H4 (cell line): ENCODE measurements at regions not wholly inside any gene's neighbourhood (a gene's known extent, or its start where the extent isn't known, plus 50 kb on each side); places are given as distances from the start of the nearest gene placed in this dataset.
A peak's percentile ranks its signal among the peaks of the same experiment; 100 is the strongest.
"Not testable (repeated sequence)": the region's sequence is repeated elsewhere in the genome, so short reads cannot be mapped to it uniquely, and the experiment has no call there.

Source experiments
- DNase-seq: peaks from one replicate; pipeline ENCODE4 v3.0.0-alpha.2; 2015; ENCODE audit warnings: low spot score

- no peak for DNase-seq
These were observed 194.5 kb downstream of the ZNF608 start for GRCh38 chr5:124551939-124552279.

- no peak for DNase-seq
These were observed 195.7 kb downstream of the ZNF608 start for GRCh38 chr5:124550731-124551130.

- no peak for DNase-seq
These were observed 196.5 kb downstream of the ZNF608 start for GRCh38 chr5:124549891-124550436.

- DNase-seq: no peak
These were observed 199.8 kb downstream of the ZNF608 start for GRCh38 chr5:124546643-124547042.

- DNase-seq: peak; percentile 32
These were observed 201.9 kb downstream of the ZNF608 start for GRCh38 chr5:124544366-124545055.

- DNase-seq: no peak
These were observed 207.5 kb downstream of the ZNF608 start for GRCh38 chr5:124538931-124539330.

DNA sequence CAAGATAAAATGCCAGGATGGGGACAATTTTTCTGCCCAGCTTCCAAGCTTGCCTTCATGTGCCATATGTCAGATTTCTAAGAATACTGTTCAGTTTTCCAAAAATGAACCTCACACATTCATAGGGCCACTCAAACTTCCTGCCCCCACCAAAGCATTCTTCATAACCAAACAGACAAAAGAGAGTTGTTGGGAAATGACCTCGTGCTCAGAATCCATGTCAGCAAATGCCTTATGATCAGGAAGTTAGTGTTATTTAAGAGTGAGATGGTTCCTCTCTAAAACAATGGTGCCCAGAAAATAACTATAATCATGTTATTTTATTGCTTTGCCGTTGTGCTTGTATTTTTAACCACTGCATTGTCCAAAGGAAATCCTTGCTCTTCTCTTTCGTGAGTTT, 208.2 kb downstream of the ZNF608 start:
- DNase-seq: no peak

DNA sequence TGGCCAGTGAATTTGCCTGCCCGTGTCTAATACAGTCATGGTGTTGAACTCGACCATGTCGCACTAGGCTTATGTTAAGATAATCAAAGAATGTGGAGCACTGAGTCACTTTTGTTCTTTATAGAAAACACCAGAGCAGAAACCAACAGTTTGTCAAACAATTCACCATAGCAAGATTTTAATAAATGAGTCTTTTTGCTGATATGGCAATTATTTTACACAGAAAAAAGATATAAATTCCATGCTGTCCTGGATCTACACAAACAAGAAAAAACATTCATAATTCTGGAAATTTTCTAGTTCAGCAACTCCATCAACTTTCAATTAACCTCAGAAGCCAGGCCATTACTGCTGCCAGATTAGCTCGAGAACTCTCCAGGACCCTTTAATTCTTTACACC, 208.9 kb downstream of the ZNF608 start:
- DNase-seq: no peak

GRCh38 chr5:124537107-124537506, 209.3 kb downstream of the ZNF608 start:
- no peak for DNase-seq

DNA sequence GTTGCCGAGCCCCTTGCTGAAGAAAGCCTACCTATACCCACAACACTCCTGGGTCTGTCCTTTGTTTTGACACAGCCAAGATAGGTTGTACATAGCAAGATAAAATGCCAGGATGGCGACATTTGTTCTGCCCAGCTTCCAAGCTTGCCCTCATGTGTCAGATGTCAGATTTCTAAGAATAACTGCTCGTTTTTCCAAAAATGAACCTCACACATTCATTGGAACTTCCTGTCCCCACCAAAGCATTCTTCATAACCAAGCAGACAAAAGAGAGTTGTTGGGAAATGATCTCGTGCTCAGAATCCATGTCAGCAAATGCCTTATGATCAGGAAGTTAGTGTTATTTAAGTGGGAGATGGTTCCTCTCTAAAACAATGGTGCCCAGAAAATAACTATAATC, 210.1 kb downstream of the ZNF608 start:
- no peak for DNase-seq

DNA sequence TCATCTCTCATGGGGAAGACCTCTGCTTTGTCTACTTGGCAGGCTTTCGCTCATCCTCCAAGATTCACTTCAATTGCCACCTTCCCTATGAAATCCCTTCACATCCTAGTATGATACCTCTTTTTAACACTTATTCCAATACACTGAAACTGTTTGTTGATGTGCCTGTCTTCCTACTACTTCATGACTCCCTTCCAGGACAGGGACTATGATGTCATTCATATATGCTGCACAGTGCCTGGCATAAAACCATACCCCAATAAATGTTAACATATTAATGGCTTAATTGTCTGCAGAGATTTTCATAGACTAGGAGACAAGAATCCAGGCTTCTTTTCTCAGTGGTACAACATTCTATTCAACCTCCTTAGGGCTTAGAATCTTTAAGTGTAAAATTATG, 215.5 kb downstream of the ZNF608 start:
- DNase-seq: no peak

DNA sequence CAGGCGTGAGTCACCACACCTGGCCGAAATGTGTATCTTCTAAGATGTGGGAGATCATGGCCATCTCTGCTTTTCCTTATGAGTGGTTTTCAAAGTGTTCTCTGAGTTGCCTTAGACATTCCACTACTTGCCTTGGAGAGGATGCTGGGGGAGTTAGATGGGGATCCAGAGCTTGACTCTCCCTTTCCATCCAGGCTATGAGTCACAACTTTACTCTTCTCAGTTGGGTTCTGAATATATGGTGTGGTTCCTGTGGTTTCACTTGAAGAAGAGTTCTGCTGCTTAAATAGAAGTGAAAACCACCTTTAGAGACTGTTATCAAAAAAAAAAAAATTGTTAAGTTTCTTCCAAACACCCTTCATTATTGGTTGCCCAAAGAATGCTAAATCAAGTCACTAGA, 217.6 kb downstream of the ZNF608 start:
- peak; percentile 21 for DNase-seq

DNA sequence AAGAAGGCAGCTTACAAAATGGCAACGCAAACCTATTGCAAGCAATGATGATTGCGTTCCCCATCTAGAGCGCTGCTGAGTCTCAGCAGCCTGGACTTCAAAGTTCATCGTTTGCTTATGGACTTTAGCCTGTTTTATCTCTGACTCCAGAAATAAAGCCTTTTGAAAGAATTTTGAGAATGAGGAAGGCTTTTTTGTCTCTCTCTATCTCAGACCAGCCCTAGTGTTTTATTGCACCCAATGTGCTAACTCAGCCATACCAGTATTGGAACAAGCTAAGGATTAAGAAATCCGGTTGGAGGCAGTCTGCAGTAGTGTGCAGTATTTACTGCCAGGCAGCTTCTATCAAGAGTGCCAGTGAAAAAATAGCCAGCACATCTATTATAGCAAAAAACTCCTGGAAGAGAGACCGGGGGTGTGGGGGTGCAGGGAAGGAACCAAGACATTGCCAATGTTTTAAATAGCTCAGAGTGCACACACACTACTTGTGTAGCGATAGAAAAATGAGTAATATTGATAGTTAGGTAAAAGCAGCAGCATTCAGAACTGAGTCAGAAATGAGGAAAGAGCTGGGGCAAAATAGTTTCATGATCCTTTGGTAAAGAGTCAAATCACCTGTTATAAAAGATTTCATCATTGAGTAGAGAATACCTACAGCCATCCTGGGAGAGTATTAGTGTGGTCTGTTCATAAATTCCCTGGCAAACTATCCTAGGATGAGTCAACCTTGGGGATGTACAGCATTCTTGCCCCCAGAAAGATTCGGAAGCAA, 219.0 kb downstream of the ZNF608 start:
- no peak for DNase-seq

- not testable (repeated sequence) for DNase-seq
These were observed 220.4 kb downstream of the ZNF608 start for GRCh38 chr5:124526079-124526478.

GRCh38 chr5:124524552-124525232, 221.7 kb downstream of the ZNF608 start:
- no peak for DNase-seq

DNA sequence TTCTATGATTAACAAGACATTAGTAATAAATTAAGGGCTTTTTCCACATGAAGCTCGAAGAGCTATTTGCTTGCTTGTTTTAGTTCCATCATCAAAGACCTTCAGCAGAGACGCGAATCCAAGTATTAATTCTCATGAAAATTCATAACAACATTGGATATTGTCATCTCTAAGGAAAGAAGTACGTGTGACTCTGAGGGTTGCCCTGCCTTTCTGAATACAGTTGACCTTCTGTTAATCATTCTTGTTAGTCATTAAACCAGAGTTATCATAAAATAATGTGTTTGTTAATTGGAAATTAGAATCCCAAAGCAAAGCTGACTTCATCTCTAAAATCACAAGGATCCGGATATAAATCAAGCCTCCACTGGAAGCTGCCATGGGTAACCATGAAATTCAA, 222.5 kb downstream of the ZNF608 start:
- DNase-seq: no peak

GRCh38 chr5:124522992-124523391, 223.4 kb downstream of the ZNF608 start:
- no peak for DNase-seq

DNA sequence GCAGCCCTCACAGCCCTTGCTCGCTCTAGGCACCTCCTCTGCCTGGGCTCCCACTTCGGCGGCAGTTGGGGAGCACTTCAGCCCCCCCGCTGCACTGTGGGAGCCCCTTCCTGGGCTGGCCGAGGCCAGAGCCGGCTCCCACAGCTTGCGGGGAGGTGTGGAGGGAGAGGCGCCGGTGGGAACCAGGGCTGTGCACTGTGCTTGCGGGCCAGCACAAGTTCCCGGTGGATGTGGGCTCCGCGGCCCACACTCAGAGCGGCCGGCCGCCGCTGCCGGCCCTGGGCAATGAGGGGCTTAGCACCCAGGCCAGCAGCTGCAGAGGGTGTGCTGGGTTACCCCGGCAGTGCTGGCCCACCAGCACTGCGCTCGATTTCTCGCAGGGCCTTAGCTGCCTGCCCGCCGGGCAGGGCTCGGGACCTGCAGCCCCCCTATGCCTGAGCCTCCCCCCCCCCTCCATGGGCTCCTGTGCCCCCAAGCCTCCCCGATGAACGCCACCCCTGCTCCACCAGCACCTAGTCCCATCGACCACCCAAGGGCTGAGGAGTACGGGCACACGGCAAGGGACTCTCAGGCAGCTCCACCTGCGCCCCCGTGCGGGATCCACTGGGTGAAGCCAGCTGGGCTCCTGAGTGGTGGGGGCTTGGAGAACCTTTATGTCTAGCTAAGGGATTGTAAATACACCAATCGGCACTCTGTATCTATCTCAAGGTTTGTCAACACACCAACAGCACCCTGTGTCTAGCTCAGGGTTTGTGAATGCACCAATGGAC, 224.8 kb downstream of the ZNF608 start:
- no peak for DNase-seq

DNA sequence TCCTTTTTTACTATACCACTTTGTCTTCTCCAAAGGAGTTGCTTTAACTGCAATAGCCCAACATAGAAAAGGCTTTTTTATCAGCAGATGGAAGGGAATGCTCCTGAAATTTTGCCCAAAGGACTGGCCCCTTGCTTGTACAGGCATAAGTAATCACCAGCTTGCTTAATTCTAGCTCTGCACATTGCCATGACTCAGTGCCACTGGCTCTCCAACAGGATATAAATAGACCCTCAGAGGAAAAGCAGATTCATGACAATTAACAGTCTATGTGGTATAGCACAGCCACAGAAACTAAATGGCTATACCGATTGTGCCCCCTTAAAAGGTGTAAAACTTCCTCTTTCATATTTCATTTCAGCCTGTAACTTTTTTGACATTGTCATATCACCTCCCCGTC, 227.0 kb downstream of the ZNF608 start:
- peak; percentile 23 for DNase-seq

DNA sequence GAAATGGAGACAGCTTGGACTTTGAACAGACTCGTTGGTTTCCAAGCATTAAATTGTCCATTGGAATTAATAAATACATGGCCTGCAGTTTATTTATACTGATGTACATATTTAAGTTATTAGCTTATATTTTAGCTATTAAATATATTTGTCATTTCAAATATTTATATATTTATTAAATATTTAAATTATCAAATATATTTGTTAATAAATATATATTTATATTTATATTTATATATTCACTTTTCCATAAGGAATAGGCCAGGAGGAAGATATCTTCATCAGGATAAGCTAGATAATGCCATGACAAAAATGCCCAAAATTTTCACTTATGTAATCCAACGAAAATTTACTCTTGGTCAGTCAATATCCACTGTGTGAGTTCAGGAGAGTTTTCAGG, 229.9 kb downstream of the ZNF608 start:
- no peak for DNase-seq

GRCh38 chr5:124515497-124516245, 230.8 kb downstream of the ZNF608 start:
- no peak for DNase-seq
